ENCODE measurements at regions not wholly inside any gene's neighbourhood (a gene's known extent, or its start where the extent isn't known, plus 50 kb on each side); places are given as distances from the start of the nearest gene placed in this dataset.
"Not testable (repeated sequence)": the region's sequence is repeated elsewhere in the genome, so short reads cannot be mapped to it uniquely, and the experiment has no call there.

GRCh38 chr15:81859737-81860516, 185.9 kb downstream of the MEX3B start:
- peak; percentile 31 for DNase-seq

- peak; percentile 22 for DNase-seq
Measured at GRCh38 chr15:81858586-81858985, 187.2 kb downstream of the MEX3B start.

DNA sequence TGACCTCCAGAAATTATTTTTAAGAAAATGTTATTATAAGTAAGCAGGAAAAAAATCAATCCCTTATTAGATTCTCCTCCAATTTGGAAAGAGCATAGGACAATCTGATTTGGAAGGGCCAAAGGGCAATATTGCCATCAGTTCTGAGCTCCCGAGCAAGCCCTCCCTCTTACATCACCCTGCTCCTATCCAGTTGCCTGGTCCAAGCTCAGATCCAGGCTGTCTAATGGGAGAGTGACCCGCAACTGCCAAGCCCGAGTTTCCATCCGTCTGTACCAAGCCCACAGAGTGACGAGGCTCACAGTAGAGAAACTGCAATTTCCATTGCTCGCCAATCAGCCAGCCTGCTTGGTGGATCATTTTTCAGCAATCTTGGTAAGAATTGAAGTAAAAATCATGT, 187.7 kb downstream of the MEX3B start:
- DNase-seq: no peak

- DNase-seq: no peak
Measured at GRCh38 chr15:81856634-81857026, 189.2 kb downstream of the MEX3B start.

DNA sequence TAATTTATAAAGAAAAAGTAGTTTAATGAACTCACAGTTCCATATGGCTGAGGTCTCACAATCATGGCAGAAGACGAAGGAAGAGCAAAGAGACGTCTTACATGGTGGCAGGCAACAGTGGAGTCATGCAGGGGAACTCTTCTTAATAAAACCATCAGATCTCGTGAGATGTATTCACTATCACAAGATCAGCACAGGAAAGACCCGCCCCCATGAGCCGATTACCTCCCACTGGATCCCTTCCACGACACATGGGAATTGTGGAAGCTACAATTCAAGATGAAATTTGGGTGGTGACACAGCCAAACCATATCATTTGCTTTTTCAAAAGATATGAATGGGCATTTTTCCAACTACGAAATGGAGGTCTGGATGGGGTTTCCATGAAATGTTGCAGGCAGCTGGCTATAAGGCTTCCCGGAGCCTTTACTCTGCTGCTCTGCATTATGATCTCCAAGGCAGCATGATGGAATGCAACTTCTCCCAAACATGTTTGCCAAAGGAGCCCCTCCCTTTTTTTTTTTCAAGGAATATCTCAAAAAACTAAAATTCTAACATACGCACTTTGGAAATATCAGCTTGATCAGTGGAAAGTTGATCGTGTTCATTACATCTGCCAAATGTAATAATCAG, 189.7 kb downstream of the MEX3B start:
- DNase-seq: no peak

GRCh38 chr15:81853150-81853748, 192.6 kb downstream of the MEX3B start:
- DNase-seq: no peak

DNA sequence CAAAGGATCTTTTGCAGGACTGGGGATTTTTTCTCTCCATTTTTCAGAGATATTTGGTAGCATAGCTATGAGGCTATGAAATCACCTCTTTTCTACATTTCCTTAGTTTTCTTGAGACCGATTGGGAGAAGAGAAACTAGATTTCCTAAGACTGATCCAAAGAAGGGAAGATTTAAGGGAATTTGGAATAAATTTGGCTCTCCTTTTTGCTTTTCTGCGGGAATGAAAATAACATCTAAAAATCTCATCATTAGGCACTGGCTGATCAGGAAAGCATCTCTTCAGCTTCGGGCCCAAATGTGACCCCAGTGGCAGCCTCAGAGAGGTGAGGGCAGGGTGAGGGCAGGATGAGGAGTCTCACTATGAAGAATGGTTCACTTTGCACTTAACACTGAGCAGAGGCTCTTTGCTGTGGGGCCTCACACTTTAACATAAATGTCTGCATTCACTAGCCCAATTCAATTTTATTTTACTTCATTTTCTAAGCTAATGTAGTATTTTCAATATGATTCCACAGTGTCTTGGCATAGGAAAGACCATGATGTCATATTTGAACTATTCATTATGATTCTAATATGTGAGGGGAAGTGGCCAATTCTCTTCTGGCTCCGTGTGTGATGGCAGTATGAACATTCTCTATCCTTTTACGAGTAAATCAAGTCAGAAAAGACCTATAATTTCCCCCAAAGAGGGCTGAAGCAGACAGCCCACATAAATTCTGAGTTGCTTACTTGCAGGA, 193.2 kb downstream of the MEX3B start:
- no peak for DNase-seq

DNA sequence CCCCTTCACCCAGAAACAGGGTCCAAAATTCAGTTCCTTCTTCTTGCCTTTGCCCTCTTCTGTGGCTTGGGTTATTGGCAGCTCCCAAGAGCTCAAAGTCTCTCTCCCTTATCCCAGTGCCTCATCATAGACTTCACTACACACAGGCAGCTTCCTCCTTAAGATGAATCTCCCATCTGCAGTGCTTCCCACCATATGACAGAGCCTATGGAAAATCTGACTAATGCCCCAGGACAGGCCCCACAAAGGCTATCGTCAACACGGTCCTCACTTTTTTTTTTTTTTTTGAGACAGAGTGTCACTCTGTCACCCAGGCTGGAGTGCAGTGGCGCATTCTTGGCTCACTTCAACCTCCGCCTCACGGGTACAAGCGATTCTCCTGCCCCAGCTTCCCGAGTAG, 194.1 kb downstream of the MEX3B start:
- DNase-seq: no peak

GRCh38 chr15:81851325-81851724, 194.5 kb downstream of the MEX3B start:
- no peak for DNase-seq

- no peak for DNase-seq
Measured at GRCh38 chr15:81849289-81849688, 196.5 kb downstream of the MEX3B start.

DNA sequence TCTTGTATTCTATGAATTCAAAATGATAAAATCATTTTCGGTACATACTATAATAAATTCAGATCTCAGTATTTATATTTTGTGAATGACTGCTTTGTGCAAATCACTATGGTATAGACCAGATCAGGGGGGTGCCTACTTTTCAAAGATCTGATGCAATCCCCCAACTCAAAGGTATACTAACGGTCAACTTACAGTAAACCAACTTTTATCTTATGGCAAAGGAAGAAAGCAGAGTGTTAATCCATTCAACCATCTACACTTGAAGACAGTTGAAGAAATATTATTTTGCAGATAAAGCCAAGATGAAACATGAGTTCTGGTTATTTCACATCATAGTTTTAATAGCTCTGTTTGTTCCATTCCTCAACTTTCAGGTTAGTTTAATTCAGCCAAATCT, 197.1 kb downstream of the MEX3B start:
- no peak for DNase-seq

GRCh38 chr15:81843757-81844407, 201.9 kb downstream of the MEX3B start:
- DNase-seq: no peak

- DNase-seq: no peak
Measured at GRCh38 chr15:81843226-81843625, 202.6 kb downstream of the MEX3B start.

DNA sequence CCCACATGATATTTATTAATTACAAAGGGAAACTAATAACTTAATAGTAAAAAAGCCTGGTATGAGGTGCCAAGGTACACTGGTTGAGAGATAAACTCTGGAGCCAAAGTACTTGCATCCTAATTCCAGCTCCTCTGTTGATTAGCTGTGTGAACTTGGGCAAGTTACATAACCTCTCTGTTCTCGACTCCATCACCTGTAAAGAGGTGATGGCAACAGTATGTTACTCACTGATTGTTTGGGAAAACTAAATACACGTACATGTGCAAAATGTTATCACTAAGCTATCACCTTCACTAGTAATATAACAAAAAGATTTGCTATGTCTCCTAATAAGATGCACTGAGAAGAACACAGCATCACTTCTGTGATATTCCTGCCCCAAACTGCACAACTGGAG, 206.4 kb downstream of the MEX3B start:
- DNase-seq: no peak

GRCh38 chr15:81835731-81836130, 210.1 kb downstream of the MEX3B start:
- no peak for DNase-seq

DNA sequence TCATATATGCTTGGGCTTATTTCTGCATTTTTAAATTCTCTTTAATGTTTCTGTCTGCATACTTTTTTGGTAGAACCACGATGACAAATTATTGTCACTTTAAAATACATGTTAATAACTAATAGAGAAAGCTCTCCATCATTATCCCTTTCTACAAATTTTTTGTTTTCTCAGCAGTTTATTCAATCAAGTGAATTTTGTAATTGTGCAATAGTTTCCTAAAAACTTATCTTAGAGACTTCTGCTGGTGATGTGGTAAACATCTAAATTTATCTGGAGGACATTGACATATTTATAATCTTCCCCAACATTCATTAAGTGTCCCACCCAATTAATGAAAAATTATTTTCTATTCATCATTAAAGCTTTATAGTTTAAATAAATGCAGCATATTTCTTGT, 215.3 kb downstream of the MEX3B start:
- no peak for DNase-seq

- no peak for DNase-seq
Measured at GRCh38 chr15:81829918-81830317, 215.9 kb downstream of the MEX3B start.

DNA sequence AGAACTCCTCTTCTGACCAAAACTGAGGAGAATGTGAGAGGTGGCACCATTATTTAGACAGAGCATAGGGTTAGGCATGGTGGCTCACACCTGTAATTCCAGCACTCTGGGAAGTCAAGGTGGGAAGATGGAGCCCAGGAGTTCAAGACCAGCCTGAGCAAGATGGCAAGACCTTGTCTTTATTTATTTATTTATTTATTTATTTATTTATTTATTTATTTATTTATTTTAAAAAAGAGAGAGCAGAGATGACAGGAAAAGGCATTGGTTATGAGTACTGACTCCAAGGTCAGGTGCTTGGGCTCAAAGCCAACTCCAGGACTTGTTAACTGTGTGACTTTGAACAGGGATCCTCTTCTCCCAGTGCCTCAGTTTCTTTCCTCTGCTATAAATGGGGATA, 217.7 kb downstream of the MEX3B start:
- no peak for DNase-seq

- no peak for DNase-seq
Measured at GRCh38 chr15:81825136-81825535, 220.7 kb downstream of the MEX3B start.

DNA sequence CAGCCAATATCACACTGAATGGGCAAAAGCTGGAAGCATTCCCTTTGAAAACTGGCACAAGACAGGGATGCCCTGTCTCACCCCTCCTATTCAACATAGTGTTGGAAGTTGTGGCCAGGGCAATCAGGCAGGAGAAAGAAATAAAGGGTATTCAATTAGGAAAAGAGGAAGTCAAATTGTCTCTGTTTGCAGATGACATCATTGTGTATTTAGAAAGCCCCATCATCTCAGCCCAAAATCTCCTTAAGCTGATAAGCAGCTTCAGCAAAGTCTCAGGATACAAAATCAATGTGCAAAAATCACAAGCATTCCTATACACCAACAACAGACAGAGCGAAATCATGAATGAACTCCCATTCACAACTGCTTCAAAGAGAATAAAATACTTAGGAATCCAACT, 223.2 kb downstream of the MEX3B start:
- DNase-seq: not testable (repeated sequence)

GRCh38 chr15:81819924-81820635, 225.7 kb downstream of the MEX3B start:
- no peak for DNase-seq

DNA sequence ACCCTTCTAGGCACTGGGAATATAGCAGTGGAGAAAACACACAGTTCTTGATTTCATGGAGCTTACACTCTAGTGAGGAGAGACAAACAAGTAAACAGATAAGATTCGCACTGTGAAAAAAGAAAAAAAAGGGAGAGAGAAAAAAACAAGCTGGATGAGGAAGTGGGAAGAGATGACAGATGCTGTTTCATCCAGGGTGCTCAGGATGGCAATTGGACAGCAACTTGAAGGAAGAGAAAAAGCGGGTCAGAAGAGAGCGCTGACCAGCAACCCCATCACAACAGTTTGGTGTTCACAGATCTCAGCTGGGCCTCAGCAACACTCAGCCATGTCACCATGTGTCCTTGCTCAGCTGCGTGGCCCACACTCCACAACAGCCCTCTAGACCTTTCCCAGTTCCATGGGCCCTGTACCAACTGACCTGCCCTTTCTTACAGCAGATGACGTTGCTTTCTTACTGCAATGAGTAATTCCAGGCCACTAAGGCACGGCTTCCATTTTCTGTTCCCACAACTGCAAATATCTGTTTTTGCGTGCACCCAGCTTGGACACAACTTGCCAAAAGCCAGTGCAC, 230.8 kb downstream of the MEX3B start:
- DNase-seq: no peak
